ENCODE measurements at regions not wholly inside any gene's neighbourhood (a gene's known extent, or its start where the extent isn't known, plus 50 kb on each side); places are given as distances from the start of the nearest gene placed in this dataset.

DNA sequence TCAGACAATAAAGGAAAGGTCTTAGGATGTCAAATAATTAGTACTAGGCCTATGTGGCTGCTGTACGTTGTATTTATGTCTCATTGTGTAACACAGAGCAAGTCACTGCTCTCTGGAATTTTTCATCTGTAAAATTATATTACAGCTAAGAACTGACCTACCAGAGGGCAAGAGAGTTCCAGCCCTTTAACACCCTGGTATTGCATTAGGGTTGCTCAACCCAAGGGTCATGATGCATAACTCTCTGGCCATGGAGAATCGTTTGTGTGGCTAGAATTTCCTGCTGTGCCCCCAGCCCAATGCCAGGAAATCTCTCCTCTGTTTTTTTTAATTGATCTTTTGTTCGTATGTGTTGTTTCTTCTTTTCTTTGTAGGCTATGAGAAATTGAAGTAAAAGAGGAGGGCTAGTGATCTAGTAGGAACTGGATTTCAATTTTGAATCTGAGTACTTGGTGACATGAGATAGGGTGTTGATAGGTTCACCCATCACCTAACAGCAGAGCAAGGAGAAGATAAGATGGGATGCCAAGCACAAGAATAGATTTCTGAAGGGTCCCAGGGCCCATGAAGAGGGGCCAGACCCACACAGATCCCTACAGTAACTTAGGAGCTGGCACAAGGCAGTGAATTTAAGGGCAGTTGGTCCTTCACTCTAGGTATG lies 571.2 kb upstream of the TNP1 start:
- TF ChIP-seq POLR2A (IDR thresholded peaks at IDR 0.05; ENCODE audit: low read depth, low read length) (no peak), POU2F2 (IDR thresholded peaks at IDR 0.05; ENCODE audit: low read depth, low read length) (no peak), POLR2AphosphoS5 (IDR thresholded peaks at IDR 0.05; ENCODE audit: low read depth, low read length) (no peak), TAF1 (IDR thresholded peaks at IDR 0.05; ENCODE audit: low read depth, low read length) (no peak)
